ENCODE measurements at regions not wholly inside any gene's neighbourhood (a gene's known extent, or its start where the extent isn't known, plus 50 kb on each side); places are given as distances from the start of the nearest gene placed in this dataset.
A peak's percentile ranks its signal among the peaks of the same experiment; 100 is the strongest.
"Not testable (repeated sequence)": the region's sequence is repeated elsewhere in the genome, so short reads cannot be mapped to it uniquely, and the experiment has no call there.

- in situ Hi-C loops (cut with HindIII; ENCODE audit: low sequenced_read_pairs) = not testable (repeated sequence)
- peak; percentile 1 for DNase-seq (ENCODE audit: low read depth)
Measured at GRCh38 chr7:6882321-6882721, 56.2 kb upstream of the CCZ1B start.

GRCh38 chr7:6883756-6884155, 57.7 kb upstream of the CCZ1B start:
- in situ Hi-C loops (cut with HindIII; ENCODE audit: low sequenced_read_pairs); H3K4me3 ChIP-seq (ENCODE audit: low read depth, low read length); DNase-seq (ENCODE audit: low read depth): not testable (repeated sequence)

More at GRCh38 chr7:6882321-6882721, 56.2 kb upstream of the CCZ1B start:
- H3K4me3 ChIP-seq (ENCODE audit: low read depth, low read length) = not testable (repeated sequence)

GRCh38 chr7:6886198-6886597, 60.1 kb upstream of the CCZ1B start:
- TF ChIP-seq CTCF (IDR thresholded peaks at IDR 0.05; ENCODE audit: low read depth, low read length, missing control alignments) = no peak
- in situ Hi-C loops (cut with HindIII; ENCODE audit: low sequenced_read_pairs) = no loop called here
- H3K4me3 ChIP-seq (ENCODE audit: low read depth, low read length) = no peak overlapping the region
- no peak for DNase-seq (ENCODE audit: low read depth)

- H3K4me3 ChIP-seq (ENCODE audit: low read depth, low read length); in situ Hi-C loops (cut with HindIII; ENCODE audit: low sequenced_read_pairs); DNase-seq (ENCODE audit: low read depth): not testable (repeated sequence)
Measured at GRCh38 chr7:6888267-6889045, 62.4 kb upstream of the CCZ1B start.

GRCh38 chr7:6889252-6889812, 63.3 kb upstream of the CCZ1B start:
- H3K4me3 ChIP-seq (ENCODE audit: low read depth, low read length) = no peak overlapping the region
- no peak for TF ChIP-seq CTCF (IDR thresholded peaks at IDR 0.05; ENCODE audit: low read depth, low read length, missing control alignments)
- no peak for DNase-seq (ENCODE audit: low read depth)
- in situ Hi-C loops (cut with HindIII; ENCODE audit: low sequenced_read_pairs) = no loop called here

GRCh38 chr7:6902097-6902518, 76.0 kb upstream of the CCZ1B start:
- in situ Hi-C loops (cut with HindIII; ENCODE audit: low sequenced_read_pairs); H3K4me3 ChIP-seq (ENCODE audit: low read depth, low read length); DNase-seq (ENCODE audit: low read depth): not testable (repeated sequence)

- H3K4me3 ChIP-seq (ENCODE audit: low read depth, low read length); DNase-seq (ENCODE audit: low read depth); in situ Hi-C loops (cut with HindIII; ENCODE audit: low sequenced_read_pairs): not testable (repeated sequence)
Measured at GRCh38 chr7:6903289-6903688, 77.2 kb upstream of the CCZ1B start.

GRCh38 chr7:6903792-6904191, 77.7 kb upstream of the CCZ1B start:
- H3K4me3 ChIP-seq (ENCODE audit: low read depth, low read length) = not testable (repeated sequence)

GRCh38 chr7:6917258-6917657, 91.2 kb upstream of the CCZ1B start:
- no peak for TF ChIP-seq CTCF (IDR thresholded peaks at IDR 0.05; ENCODE audit: low read depth, low read length, missing control alignments)
- in situ Hi-C loops (cut with HindIII; ENCODE audit: low sequenced_read_pairs) = no loop called here
- no peak overlapping the region for H3K4me3 ChIP-seq (ENCODE audit: low read depth, low read length)
- no peak for DNase-seq (ENCODE audit: low read depth)

More at GRCh38 chr7:6903792-6904191, 77.7 kb upstream of the CCZ1B start:
- in situ Hi-C loops (cut with HindIII; ENCODE audit: low sequenced_read_pairs); DNase-seq (ENCODE audit: low read depth): not testable (repeated sequence)

- H3K4me3 ChIP-seq (ENCODE audit: low read depth, low read length); in situ Hi-C loops (cut with HindIII; ENCODE audit: low sequenced_read_pairs); DNase-seq (ENCODE audit: low read depth): not testable (repeated sequence)
Measured at GRCh38 chr7:6919169-6919568, 93.1 kb upstream of the CCZ1B start.

- H3K4me3 ChIP-seq (ENCODE audit: low read depth, low read length); in situ Hi-C loops (cut with HindIII; ENCODE audit: low sequenced_read_pairs); DNase-seq (ENCODE audit: low read depth): not testable (repeated sequence)
Measured at GRCh38 chr7:6924523-6924922, 98.4 kb upstream of the CCZ1B start.

GRCh38 chr7:6926193-6927174, 100.4 kb upstream of the CCZ1B start:
- DNase-seq (ENCODE audit: low read depth); in situ Hi-C loops (cut with HindIII; ENCODE audit: low sequenced_read_pairs); H3K4me3 ChIP-seq (ENCODE audit: low read depth, low read length): not testable (repeated sequence)

- in situ Hi-C loops (cut with HindIII; ENCODE audit: low sequenced_read_pairs); H3K4me3 ChIP-seq (ENCODE audit: low read depth, low read length); DNase-seq (ENCODE audit: low read depth): not testable (repeated sequence)
Measured at GRCh38 chr7:6927643-6928042, 101.6 kb upstream of the CCZ1B start.

Data from astrocyte of the cerebellum (primary cell).